OCI-LY1 (cell line): ENCODE measurements at regions not wholly inside any gene's neighbourhood (a gene's known extent, or its start where the extent isn't known, plus 50 kb on each side); places are given as distances from the start of the nearest gene placed in this dataset.
"Not testable (repeated sequence)": the region's sequence is repeated elsewhere in the genome, so short reads cannot be mapped to it uniquely, and the experiment has no call there.

Source experiments
- H2AFZ ChIP-seq: fragments of 200-600 bp; sonication (generic), shearing (Covaris generic); 2 replicates; pipeline ENCODE4 v1.6.0; 2014; ENCODE audit warnings: antibody characterized with exemption, mild to moderate bottlenecking, low read length
- H3F3A ChIP-seq: fragments of 200-600 bp; sonication (generic), shearing (Covaris generic); 2 replicates; pipeline ENCODE4 v1.6.0; 2014; ENCODE audit warnings: mild to moderate bottlenecking, antibody characterized with exemption, low read length, moderate library complexity; ENCODE audit not compliant: insufficient read depth
- H3K27ac ChIP-seq: fragments of 200-600 bp; sonication (generic); 2 replicates; pipeline ENCODE4 v1.5.1; 2014; ENCODE audit warnings: low read length, mixed run types, mild to moderate bottlenecking, low read depth; ENCODE audit not compliant: poor library complexity, severe bottlenecking
- H3K27me3 ChIP-seq: fragments of 200-600 bp; sonication (generic); 2 replicates; pipeline ENCODE4 v1.6.0; 2014; ENCODE audit warnings: antibody characterized with exemption, mild to moderate bottlenecking, low read length, moderate library complexity; ENCODE audit not compliant: insufficient read depth
- H3K36me3 ChIP-seq: fragments of 200-600 bp; sonication (generic); 2 replicates; pipeline ENCODE4 v1.6.1; 2014; ENCODE audit warnings: mild to moderate bottlenecking, antibody characterized with exemption, low read length, moderate library complexity, mixed read lengths; ENCODE audit not compliant: insufficient read depth
- H3K4me1 ChIP-seq: fragments of 200-600 bp; sonication (generic); 2 replicates; pipeline ENCODE4 v1.5.1; 2014; ENCODE audit warnings: mild to moderate bottlenecking, low read length, moderate library complexity; ENCODE audit not compliant: insufficient read depth, severe bottlenecking
- H3K4me2 ChIP-seq: fragments of 200-600 bp; sonication (generic), shearing (Covaris generic); 2 replicates; pipeline ENCODE4 v1.6.1; 2014; ENCODE audit warnings: low read length
- H3K4me3 ChIP-seq: fragments of 200-600 bp; sonication (generic); 2 replicates; pipeline ENCODE4 v1.5.1; 2014; ENCODE audit warnings: low read length, low read depth, mild to moderate bottlenecking, mixed read lengths; ENCODE audit not compliant: poor library complexity, severe bottlenecking
- H3K79me2 ChIP-seq: fragments of 200-600 bp; shearing (Covaris generic); 2 replicates; pipeline ENCODE4 v1.6.1; 2016; ENCODE audit warnings: mixed run types, low read length, mixed read lengths; ENCODE audit not compliant: insufficient read depth
- H3K9ac ChIP-seq: fragments of 200-600 bp; sonication (generic), shearing (Covaris generic); 2 replicates; pipeline ENCODE4 v1.6.1; 2014; ENCODE audit warnings: mild to moderate bottlenecking, low read length, mixed read lengths
- H3K9me2 ChIP-seq: fragments of 200-600 bp; sonication (generic), shearing (Covaris generic); 2 replicates; pipeline ENCODE4 v1.6.1; 2014; ENCODE audit warnings: low read depth, mild to moderate bottlenecking, low read length, mixed read lengths
- H3K9me3 ChIP-seq: fragments of 200-600 bp; shearing (Covaris generic); 2 replicates; pipeline ENCODE4 v1.6.1; 2014; ENCODE audit warnings: low read length, mixed read lengths
- H4K20me1 ChIP-seq: fragments of 200-600 bp; sonication (generic), shearing (Covaris generic); 2 replicates; pipeline ENCODE4 v1.6.0; 2016; ENCODE audit warnings: mild to moderate bottlenecking, low read length; ENCODE audit not compliant: insufficient read depth
- EZH2 ChIP-seq: fragments of 200-600 bp; sonication (generic), shearing (Covaris generic); IDR thresholded peaks from 2 replicates; pipeline ENCODE4 v1.8.0; 2017; ENCODE audit warnings: borderline replicate concordance, mixed run types, mild to moderate bottlenecking, antibody characterized with exemption, low read length, moderate library complexity, mixed read lengths
- TF ChIP-seq, protein P1 (sequence below): fragments of 200-600 bp; sonication (generic), shearing (Covaris generic); IDR thresholded peaks from 2 replicates; pipeline ENCODE4 v1.5.1; 2017; ENCODE audit warnings: mild to moderate bottlenecking, antibody characterized with exemption, low read length, moderate library complexity, mixed read lengths

DNA sequence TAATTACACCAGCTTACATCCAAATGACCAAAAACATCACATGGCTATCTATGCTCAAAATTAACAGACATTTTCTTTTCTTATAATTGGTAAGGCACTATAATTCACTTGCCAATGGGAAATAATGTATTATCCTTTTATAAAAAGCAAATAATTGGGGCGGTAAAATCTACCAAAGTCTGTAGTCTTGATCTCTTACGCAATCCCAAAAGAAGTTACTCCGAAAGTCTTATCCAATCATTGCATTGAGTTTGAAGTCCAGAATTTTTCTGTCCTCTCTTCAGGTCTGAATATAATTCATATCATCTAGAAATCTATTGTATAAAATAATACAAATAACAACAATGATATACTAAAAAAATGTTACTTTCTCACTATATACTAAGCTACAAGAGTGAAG is 273.3 kb upstream of the CADM2 start:
- no peaks in the 10 kb centered on the region for H3K9me3 ChIP-seq
- H4K20me1 ChIP-seq: no peaks in the 10 kb centered on the region
- H3F3A ChIP-seq: no peaks in the 10 kb centered on the region
- no peak overlapping the region for H3K9ac ChIP-seq
- H3K36me3 ChIP-seq: no peaks in the 10 kb centered on the region
- no peaks in the 10 kb centered on the region for H3K27me3 ChIP-seq
- no peak overlapping the region for H3K27ac ChIP-seq
- H3K4me3 ChIP-seq: no peak overlapping the region
- H3K9me2 ChIP-seq: no peaks in the 10 kb centered on the region
- no peak for TF ChIP-seq EZH2
- TF ChIP-seq, protein P1, sequence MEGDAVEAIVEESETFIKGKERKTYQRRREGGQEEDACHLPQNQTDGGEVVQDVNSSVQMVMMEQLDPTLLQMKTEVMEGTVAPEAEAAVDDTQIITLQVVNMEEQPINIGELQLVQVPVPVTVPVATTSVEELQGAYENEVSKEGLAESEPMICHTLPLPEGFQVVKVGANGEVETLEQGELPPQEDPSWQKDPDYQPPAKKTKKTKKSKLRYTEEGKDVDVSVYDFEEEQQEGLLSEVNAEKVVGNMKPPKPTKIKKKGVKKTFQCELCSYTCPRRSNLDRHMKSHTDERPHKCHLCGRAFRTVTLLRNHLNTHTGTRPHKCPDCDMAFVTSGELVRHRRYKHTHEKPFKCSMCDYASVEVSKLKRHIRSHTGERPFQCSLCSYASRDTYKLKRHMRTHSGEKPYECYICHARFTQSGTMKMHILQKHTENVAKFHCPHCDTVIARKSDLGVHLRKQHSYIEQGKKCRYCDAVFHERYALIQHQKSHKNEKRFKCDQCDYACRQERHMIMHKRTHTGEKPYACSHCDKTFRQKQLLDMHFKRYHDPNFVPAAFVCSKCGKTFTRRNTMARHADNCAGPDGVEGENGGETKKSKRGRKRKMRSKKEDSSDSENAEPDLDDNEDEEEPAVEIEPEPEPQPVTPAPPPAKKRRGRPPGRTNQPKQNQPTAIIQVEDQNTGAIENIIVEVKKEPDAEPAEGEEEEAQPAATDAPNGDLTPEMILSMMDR: no peak
- no peak overlapping the region for H2AFZ ChIP-seq
- no peaks in the 10 kb centered on the region for H3K4me1 ChIP-seq
- H3K79me2 ChIP-seq: no peaks in the 10 kb centered on the region
- H3K4me2 ChIP-seq: no peak overlapping the region

DNA sequence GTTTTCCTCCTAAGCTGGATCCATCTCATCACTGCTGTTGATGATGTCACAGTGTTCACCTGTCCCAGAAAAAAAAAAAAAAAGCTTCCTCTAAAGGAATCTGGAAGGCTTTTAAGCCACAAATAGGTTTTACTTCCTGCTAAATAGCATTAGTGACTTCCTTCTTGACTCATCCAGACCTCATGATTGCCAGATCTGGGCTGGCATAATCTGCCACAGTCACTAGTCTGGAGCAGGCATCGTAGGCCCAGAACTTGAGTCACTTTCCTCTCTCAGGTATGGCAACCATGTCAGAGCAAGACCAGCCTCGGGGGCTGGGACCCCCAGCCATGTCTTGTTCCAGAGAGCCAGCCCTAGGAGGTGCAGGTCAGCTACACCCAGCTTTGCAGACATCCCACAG is 266.5 kb upstream of the CADM2 start:
- no peaks in the 10 kb centered on the region for H3K79me2 ChIP-seq
- H3K36me3 ChIP-seq: no peaks in the 10 kb centered on the region
- H3K27me3 ChIP-seq: no peaks in the 10 kb centered on the region
- H3K4me1 ChIP-seq: no peaks in the 10 kb centered on the region
- no peak overlapping the region for H2AFZ ChIP-seq
- no peak overlapping the region for H3K4me3 ChIP-seq
- H4K20me1 ChIP-seq: no peaks in the 10 kb centered on the region
- no peak overlapping the region for H3K4me2 ChIP-seq
- no peaks in the 10 kb centered on the region for H3K9me2 ChIP-seq
- H3F3A ChIP-seq: no peaks in the 10 kb centered on the region
- no peak overlapping the region for H3K9ac ChIP-seq
- H3K9me3 ChIP-seq: no peaks in the 10 kb centered on the region
- H3K27ac ChIP-seq: no peak overlapping the region
- no peak for TF ChIP-seq EZH2
- TF ChIP-seq, protein P1: no peak

DNA sequence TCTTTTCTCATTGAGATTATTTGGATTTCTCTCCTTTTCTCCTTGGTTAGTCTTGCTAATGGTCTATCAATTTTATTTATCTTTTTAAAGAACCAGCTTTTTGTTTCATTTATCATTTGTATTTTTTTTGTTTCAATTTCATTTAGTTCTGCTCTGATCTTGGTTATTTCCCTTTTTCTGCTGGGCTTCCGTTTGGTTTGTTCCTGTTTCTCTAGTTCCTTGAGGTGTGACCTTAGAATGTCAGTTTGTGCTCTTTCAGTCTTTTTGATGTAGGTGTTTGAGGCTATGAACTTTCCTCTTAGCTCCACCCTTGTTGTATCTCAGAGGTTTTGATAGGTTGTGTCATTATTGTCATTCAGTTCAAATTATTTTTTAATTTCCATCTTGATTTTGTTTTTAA is 248.5 kb upstream of the CADM2 start:
- not testable (repeated sequence) for H3K4me1 ChIP-seq, H3K9me2 ChIP-seq, H3K9me3 ChIP-seq, H3K4me2 ChIP-seq, H3K79me2 ChIP-seq, H4K20me1 ChIP-seq, H3K27me3 ChIP-seq, H3K27ac ChIP-seq, H3K9ac ChIP-seq, H3K36me3 ChIP-seq, H2AFZ ChIP-seq, H3F3A ChIP-seq, H3K4me3 ChIP-seq

DNA sequence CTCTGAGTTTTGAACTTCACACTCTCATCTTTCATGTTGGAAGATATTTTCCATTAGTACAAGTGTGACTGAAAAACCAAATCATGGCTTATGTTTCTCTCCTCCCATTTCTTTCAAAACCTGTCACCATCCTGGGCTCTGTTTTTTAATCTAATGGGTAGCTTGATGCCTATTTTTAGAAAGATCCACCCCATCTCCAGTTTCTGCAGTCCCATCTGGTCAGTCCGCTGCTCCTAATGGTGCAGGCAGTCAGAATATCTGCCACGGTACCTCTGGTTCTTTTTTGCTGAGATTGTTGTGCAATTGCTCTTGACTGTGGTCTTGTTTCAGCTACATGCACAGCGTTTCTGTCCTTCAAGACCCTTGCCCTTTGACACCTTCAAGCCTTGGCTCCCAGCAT is 240.9 kb upstream of the CADM2 start:
- no peak for TF ChIP-seq EZH2
- TF ChIP-seq, protein P1: no peak
- H3K27me3 ChIP-seq: no peaks in the 10 kb centered on the region
- no peaks in the 10 kb centered on the region for H3K4me1 ChIP-seq
- no peak overlapping the region for H3K4me2 ChIP-seq
- no peak overlapping the region for H3K9ac ChIP-seq
- H3F3A ChIP-seq: no peaks in the 10 kb centered on the region
- no peaks in the 10 kb centered on the region for H4K20me1 ChIP-seq
- H3K9me3 ChIP-seq: no peaks in the 10 kb centered on the region
- no peak overlapping the region for H2AFZ ChIP-seq
- no peak overlapping the region for H3K4me3 ChIP-seq
- H3K9me2 ChIP-seq: no peaks in the 10 kb centered on the region
- H3K27ac ChIP-seq: no peak overlapping the region
- H3K79me2 ChIP-seq: no peaks in the 10 kb centered on the region
- H3K36me3 ChIP-seq: no peaks in the 10 kb centered on the region
